ENCODE measurements at regions not wholly inside any gene's neighbourhood (a gene's known extent, or its start where the extent isn't known, plus 50 kb on each side); places are given as distances from the start of the nearest gene placed in this dataset.

DNA sequence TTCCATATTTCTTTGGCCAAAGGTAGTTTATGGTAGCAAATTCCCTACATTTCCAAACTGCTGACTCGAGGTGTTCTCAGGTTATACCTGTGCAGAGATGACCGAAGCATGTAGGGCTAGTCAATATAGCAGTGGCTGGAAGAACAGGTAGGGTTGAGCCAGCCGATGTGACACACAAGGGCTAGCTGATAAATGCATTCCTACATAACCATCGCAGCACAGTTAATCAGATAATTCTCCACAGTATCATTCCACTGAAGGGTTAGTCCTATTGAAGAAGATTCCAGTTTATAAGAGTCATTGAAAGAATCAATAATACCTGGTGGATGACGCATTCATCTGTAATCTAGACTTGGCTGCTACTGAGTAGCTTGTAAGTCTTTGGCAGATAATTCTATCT, 220.0 kb downstream of the KIF20B start:
- no peak for DNase-seq (ENCODE audit: low read depth)

DNA sequence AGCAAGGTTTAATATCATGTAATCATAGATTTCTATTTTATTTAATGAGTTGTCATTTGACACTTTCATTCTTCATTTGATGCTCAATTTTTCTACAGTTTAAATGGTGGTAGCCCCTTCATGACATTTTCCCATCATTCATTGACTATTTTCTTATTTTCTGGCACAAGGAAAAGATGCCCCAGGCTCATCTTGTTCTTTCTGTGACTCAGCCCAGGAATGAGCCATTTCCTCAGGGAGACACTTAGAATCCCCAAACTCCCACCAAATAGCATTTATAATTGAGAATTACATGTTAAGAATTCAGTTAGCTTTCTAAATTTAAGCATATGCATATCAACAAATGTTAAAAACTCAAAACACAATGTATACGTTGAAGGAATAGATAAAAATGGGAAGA, 222.3 kb downstream of the KIF20B start:
- no peak for DNase-seq (ENCODE audit: low read depth)
- TF ChIP-seq, protein P1, sequence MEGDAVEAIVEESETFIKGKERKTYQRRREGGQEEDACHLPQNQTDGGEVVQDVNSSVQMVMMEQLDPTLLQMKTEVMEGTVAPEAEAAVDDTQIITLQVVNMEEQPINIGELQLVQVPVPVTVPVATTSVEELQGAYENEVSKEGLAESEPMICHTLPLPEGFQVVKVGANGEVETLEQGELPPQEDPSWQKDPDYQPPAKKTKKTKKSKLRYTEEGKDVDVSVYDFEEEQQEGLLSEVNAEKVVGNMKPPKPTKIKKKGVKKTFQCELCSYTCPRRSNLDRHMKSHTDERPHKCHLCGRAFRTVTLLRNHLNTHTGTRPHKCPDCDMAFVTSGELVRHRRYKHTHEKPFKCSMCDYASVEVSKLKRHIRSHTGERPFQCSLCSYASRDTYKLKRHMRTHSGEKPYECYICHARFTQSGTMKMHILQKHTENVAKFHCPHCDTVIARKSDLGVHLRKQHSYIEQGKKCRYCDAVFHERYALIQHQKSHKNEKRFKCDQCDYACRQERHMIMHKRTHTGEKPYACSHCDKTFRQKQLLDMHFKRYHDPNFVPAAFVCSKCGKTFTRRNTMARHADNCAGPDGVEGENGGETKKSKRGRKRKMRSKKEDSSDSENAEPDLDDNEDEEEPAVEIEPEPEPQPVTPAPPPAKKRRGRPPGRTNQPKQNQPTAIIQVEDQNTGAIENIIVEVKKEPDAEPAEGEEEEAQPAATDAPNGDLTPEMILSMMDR (conservative IDR thresholded peaks at IDR 0.05; ENCODE audit: low read length), result no peak
- no peak overlapping the region for H3K4me3 ChIP-seq (ENCODE audit: low read length)

More for the DNA sequence above, 220.0 kb downstream of the KIF20B start:
- H3K4me3 ChIP-seq (ENCODE audit: low read length), result no peak overlapping the region
- TF ChIP-seq, protein P1 (conservative IDR thresholded peaks at IDR 0.05; ENCODE audit: low read length), result no peak

DNA sequence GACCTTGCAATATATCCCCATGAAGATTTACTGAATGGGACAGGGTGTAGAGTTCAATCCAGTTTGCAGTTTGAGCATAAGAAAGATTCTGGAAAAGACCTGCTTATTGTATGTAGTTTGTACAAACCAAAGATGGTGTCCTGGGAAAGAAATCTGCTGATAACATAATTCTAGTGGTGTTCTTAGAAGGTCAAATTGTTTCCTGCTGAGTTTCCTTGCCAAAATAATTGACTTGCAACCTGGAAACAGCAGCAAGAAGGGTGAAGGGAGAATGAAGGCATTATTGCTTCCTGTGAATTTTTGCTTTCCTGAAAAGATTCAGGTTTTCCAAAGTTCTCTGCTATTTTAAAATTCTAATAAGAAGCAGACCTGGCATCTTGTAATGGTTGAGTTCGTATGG, 222.9 kb downstream of the KIF20B start:
- TF ChIP-seq, protein P1 (conservative IDR thresholded peaks at IDR 0.05; ENCODE audit: low read length), result no peak
- H3K4me3 ChIP-seq (ENCODE audit: low read length), result no peak overlapping the region
- DNase-seq (ENCODE audit: low read depth), result no peak

DNA sequence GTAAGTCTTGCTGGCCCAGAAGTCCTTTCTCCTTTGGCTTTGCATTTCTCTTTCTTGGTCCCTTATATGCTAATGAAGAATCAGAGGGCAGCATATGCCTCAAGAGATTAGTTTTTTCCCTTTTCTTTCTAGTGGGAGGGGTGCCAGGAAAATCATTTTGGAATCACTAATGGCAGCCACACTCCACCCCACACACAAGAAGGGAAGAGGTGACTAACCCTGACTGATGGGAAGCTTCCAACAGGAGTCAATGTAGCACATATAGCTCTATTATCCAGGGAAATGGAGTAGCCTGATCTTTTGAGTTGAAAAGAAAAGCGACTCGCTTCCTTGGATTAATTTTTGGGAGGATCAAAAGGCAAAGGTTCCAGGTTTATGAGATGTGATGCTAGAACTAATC, 225.3 kb downstream of the KIF20B start:
- no peak for DNase-seq (ENCODE audit: low read depth)
- no peak overlapping the region for H3K4me3 ChIP-seq (ENCODE audit: low read length)
- TF ChIP-seq, protein P1 (conservative IDR thresholded peaks at IDR 0.05; ENCODE audit: low read length), result no peak

DNA sequence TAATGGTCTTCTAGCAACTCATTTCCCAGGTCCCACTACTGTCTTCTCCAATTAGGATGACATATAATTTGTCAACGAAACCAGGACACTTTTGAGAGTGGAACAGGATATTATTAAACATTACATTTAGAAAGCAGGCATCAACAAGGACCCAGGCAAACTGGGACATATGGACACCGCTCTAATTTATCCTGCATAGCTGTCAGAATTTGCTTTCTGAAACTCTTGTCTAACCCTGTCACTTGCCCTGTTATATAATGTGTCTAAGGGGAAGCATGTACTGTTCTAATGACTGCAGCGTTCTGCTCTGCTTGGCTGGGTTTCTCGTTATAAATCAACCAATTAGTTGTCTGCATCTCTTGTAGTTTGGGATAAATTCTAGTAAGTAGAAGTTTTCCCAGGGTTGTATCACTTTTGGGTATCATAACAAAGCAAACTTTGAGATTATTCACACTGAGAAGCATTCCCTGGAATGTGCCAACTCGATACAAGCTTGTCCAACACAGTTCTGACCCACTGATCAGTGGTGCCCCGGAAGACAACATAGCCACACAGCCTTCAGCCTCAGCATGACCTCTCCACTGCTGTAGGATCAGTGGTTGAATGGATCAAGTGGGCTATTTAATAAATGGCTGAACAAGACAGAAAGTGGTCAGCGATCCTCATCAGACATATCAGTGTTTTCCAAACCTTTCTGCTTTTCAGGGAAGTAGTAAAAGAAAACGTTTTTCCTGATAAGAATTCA, 228.1 kb downstream of the KIF20B start:
- H3K4me3 ChIP-seq (ENCODE audit: low read length), result no peak overlapping the region
- TF ChIP-seq, protein P1 (conservative IDR thresholded peaks at IDR 0.05; ENCODE audit: low read length), result no peak
- DNase-seq (ENCODE audit: low read depth), result no peak

DNA sequence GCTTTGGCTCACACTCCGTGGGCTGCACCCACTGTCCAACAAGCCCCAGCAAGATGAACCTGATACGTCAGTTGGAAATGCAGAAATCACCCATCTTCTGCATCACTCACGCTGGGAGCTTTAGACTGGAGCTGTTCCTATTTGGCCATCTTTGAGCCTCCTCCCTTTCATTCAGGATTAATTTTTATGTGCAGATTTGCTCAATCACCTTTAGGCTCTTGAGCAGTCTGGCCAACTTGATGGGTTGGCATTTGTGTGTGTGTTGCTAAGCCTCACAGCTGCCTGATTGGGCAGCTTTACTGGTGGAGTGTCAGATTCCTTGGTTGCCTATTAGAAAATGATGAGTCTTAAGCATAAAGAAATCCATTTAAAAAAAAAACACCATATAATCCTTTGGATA, 236.1 kb downstream of the KIF20B start:
- DNase-seq (ENCODE audit: low read depth), result no peak
- TF ChIP-seq, protein P1 (conservative IDR thresholded peaks at IDR 0.05; ENCODE audit: low read length), result no peak
- no peak overlapping the region for H3K4me3 ChIP-seq (ENCODE audit: low read length)

DNA sequence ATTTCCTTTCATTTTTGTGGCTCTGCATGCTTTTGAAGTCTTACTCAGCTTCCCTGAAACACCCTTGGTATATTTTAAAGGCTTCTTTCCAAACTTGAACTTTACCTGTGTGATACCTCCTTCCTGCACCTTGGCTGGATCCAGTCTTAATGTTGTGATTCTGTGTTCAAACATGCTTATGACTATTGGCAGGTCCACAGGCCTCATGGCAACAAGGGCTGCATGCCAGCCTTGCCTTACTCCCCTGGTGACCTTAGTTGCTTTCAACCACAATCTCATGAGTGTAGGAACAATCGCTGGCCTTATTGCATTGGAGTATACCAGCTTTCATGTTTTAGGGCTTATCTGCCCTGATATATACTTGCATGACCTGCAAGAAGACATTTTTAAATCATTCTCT, 238.7 kb downstream of the KIF20B start:
- TF ChIP-seq, protein P1 (conservative IDR thresholded peaks at IDR 0.05; ENCODE audit: low read length), result no peak
- DNase-seq (ENCODE audit: low read depth), result no peak
- no peak overlapping the region for H3K4me3 ChIP-seq (ENCODE audit: low read length)
